Chondrocyte (in vitro differentiated cells): ENCODE measurements at regions not wholly inside any gene's neighbourhood (a gene's known extent, or its start where the extent isn't known, plus 50 kb on each side); places are given as distances from the start of the nearest gene placed in this dataset.

Source experiments
- DNase-seq: peaks from one replicate; pipeline ENCODE4 v3.0.0; 2021; ENCODE audit warnings: mixed read lengths, low spot score
- H3K27ac Mint-ChIP-seq: one replicate; pipeline ENCODE4 v1.8.0; 2021; ENCODE audit warnings: mild to moderate bottlenecking, moderate library complexity, mixed read lengths; ENCODE audit not compliant: unreplicated experiment
- H3K27me3 Mint-ChIP-seq: 2 replicates; pipeline ENCODE4 v1.8.0; 2021; ENCODE audit warnings: low read depth, mixed read lengths
- H3K36me3 Mint-ChIP-seq: 2 replicates; pipeline ENCODE4 v1.8.0; 2021; ENCODE audit warnings: low read depth, mixed read lengths
- H3K4me1 Mint-ChIP-seq: 2 replicates; pipeline ENCODE4 v1.8.0; 2021; ENCODE audit warnings: low read depth, mild to moderate bottlenecking, mixed read lengths
- H3K4me3 Mint-ChIP-seq: one replicate; pipeline ENCODE4 v1.8.0; 2021; ENCODE audit warnings: mild to moderate bottlenecking, moderate library complexity, mixed read lengths; ENCODE audit not compliant: unreplicated experiment
- H3K9me3 Mint-ChIP-seq: 2 replicates; pipeline ENCODE4 v1.8.0; 2021; ENCODE audit warnings: low read depth, mixed read lengths
- TF ChIP-seq, protein P1 (sequence below): fragments of 200-600 bp; sonication (generic); IDR thresholded peaks from 2 replicates; pipeline ENCODE4 v1.5.0; 2021; ENCODE audit warnings: antibody characterized with exemption, mild to moderate bottlenecking, moderate library complexity

- no peaks in the 10 kb centered on the region for H3K4me1 Mint-ChIP-seq
- H3K36me3 Mint-ChIP-seq, result no peaks in the 10 kb centered on the region
- no peak for DNase-seq
- no peak overlapping the region for H3K4me3 Mint-ChIP-seq
- TF ChIP-seq, protein P1, sequence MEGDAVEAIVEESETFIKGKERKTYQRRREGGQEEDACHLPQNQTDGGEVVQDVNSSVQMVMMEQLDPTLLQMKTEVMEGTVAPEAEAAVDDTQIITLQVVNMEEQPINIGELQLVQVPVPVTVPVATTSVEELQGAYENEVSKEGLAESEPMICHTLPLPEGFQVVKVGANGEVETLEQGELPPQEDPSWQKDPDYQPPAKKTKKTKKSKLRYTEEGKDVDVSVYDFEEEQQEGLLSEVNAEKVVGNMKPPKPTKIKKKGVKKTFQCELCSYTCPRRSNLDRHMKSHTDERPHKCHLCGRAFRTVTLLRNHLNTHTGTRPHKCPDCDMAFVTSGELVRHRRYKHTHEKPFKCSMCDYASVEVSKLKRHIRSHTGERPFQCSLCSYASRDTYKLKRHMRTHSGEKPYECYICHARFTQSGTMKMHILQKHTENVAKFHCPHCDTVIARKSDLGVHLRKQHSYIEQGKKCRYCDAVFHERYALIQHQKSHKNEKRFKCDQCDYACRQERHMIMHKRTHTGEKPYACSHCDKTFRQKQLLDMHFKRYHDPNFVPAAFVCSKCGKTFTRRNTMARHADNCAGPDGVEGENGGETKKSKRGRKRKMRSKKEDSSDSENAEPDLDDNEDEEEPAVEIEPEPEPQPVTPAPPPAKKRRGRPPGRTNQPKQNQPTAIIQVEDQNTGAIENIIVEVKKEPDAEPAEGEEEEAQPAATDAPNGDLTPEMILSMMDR, result no peak
- no peak overlapping the region for H3K27ac Mint-ChIP-seq
- H3K9me3 Mint-ChIP-seq, result peaks cover 2% of the 10 kb centered on the region
- peaks cover 2% of the 10 kb centered on the region for H3K27me3 Mint-ChIP-seq
These were observed 69.7 kb upstream of the MAGEB16 start for GRCh38 chrX:35728481-35728880.

GRCh38 chrX:35733879-35734278 is 64.3 kb upstream of the MAGEB16 start:
- TF ChIP-seq, protein P1, result no peak
- Mint-ChIP-seq H3K9me3 (peaks cover 2% of the 10 kb centered on the region), H3K27ac (no peak overlapping the region), H3K4me1 (no peaks in the 10 kb centered on the region), H3K4me3 (no peak overlapping the region), H3K36me3 (no peaks in the 10 kb centered on the region), H3K27me3 (no peaks in the 10 kb centered on the region)
- DNase-seq, result no peak

DNA sequence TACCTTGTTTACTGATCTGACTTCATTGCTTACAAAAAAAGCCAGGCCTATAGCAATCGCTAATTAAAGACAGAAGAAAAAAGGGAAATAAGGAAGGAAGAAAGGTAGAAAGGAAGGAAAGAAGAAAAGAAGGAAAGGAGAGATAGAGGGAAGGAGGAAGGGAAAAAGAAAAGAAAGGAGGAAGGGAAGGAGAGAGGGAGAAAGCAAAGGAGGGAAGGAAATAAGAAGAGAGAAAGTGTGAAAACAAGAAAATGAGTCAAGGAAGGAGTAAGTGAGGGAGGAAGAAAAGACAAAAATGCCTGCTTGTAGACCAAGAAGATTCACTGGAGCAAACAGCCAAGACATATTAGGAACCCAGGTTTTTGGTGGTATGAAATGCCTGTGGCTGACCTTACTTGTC is 57.0 kb upstream of the MAGEB16 start:
- TF ChIP-seq, protein P1, result no peak
- no peaks in the 10 kb centered on the region for H3K4me1 Mint-ChIP-seq
- no peaks in the 10 kb centered on the region for H3K9me3 Mint-ChIP-seq
- no peak overlapping the region for H3K27ac Mint-ChIP-seq
- DNase-seq, result no peak
- H3K4me3 Mint-ChIP-seq, result no peak overlapping the region
- H3K27me3 Mint-ChIP-seq, result no peaks in the 10 kb centered on the region
- H3K36me3 Mint-ChIP-seq, result no peaks in the 10 kb centered on the region

DNA sequence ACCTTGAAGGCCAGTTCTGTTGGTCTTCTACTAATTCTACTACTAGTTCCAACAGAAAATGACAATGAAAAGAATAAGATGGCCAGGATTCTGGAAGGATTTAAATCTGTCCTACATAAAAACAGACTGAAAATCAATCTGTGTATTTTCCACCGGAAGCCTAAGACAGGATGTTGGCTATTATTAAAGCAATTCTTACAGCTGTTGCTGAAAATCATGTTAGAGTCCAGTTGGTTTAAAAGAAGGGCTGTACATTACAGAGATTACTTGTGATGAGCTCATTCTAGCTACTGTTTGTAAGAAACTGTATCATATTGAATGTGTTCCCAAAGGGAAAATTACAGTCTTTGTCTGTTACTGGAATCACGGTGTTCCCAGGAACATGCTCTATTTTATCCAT is 54.8 kb upstream of the MAGEB16 start:
- TF ChIP-seq, protein P1, result no peak
- Mint-ChIP-seq H3K4me1 (no peaks in the 10 kb centered on the region), H3K4me3 (no peak overlapping the region), H3K9me3 (peaks cover 3% of the 10 kb centered on the region), H3K27me3 (no peaks in the 10 kb centered on the region), H3K27ac (no peak overlapping the region), H3K36me3 (no peaks in the 10 kb centered on the region)
- DNase-seq, result no peak
